ENCODE measurements at regions not wholly inside any gene's neighbourhood (a gene's known extent, or its start where the extent isn't known, plus 50 kb on each side); places are given as distances from the start of the nearest gene placed in this dataset.
"Not testable (repeated sequence)": the region's sequence is repeated elsewhere in the genome, so short reads cannot be mapped to it uniquely, and the experiment has no call there.

- no peaks in the 10 kb centered on the region for H3K4me1 ChIP-seq (ENCODE audit: control insufficient read depth in 2 of 2, insufficient read depth in 2 of 2, low read length in 1 of 2)
- no peaks in the 10 kb centered on the region for H3K9me3 ChIP-seq (ENCODE audit: control insufficient read depth in 2 of 2, insufficient read depth in 1 of 2, low read depth in 1 of 2, low read length in 1 of 2)
- H3K27ac ChIP-seq (ENCODE audit: low read depth in 2 of 2, low read length in 1 of 2): no peak overlapping the region
- no peaks in the 10 kb centered on the region for H3K36me3 ChIP-seq (ENCODE audit: control insufficient read depth in 2 of 2, insufficient read depth in 2 of 2, low read length in 1 of 2)
- no peak overlapping the region for H3K4me3 ChIP-seq (ENCODE audit: low read depth in 1 of 2, low read length in 2 of 2)
- H3K27me3 ChIP-seq (ENCODE audit: control insufficient read depth in 1 of 2, insufficient read depth in 2 of 2, low read length in 2 of 2): no peaks in the 10 kb centered on the region
Measured at GRCh38 chr18:64742898-64743297, 594.0 kb upstream of the LINC00305 start.

GRCh38 chr18:64734063-64734462 is 585.2 kb upstream of the LINC00305 start:
- no peak overlapping the region for H3K27ac ChIP-seq (ENCODE audit: low read depth in 2 of 2, low read length in 1 of 2)
- H3K9me3 ChIP-seq (ENCODE audit: control insufficient read depth in 2 of 2, insufficient read depth in 1 of 2, low read depth in 1 of 2, low read length in 1 of 2): no peaks in the 10 kb centered on the region
- 84 to 91% methylated on average over 2 of the region's 2 CpGs for WGBS, 2 donors
- H3K27me3 ChIP-seq (ENCODE audit: control insufficient read depth in 1 of 2, insufficient read depth in 2 of 2, low read length in 2 of 2): no peaks in the 10 kb centered on the region
- no peak overlapping the region for H3K4me3 ChIP-seq (ENCODE audit: low read depth in 1 of 2, low read length in 2 of 2)
- H3K36me3 ChIP-seq (ENCODE audit: control insufficient read depth in 2 of 2, insufficient read depth in 2 of 2, low read length in 1 of 2): no peaks in the 10 kb centered on the region
- no peaks in the 10 kb centered on the region for H3K4me1 ChIP-seq (ENCODE audit: control insufficient read depth in 2 of 2, insufficient read depth in 2 of 2, low read length in 1 of 2)

GRCh38 chr18:64725657-64726056 is 576.8 kb upstream of the LINC00305 start:
- H3K4me1 ChIP-seq (ENCODE audit: control insufficient read depth in 2 of 2, insufficient read depth in 2 of 2, low read length in 1 of 2); H3K4me3 ChIP-seq (ENCODE audit: low read depth in 1 of 2, low read length in 2 of 2); H3K9me3 ChIP-seq (ENCODE audit: control insufficient read depth in 2 of 2, insufficient read depth in 1 of 2, low read depth in 1 of 2, low read length in 1 of 2); H3K36me3 ChIP-seq (ENCODE audit: control insufficient read depth in 2 of 2, insufficient read depth in 2 of 2, low read length in 1 of 2); H3K27me3 ChIP-seq (ENCODE audit: control insufficient read depth in 1 of 2, insufficient read depth in 2 of 2, low read length in 2 of 2); H3K27ac ChIP-seq (ENCODE audit: low read depth in 2 of 2, low read length in 1 of 2): not testable (repeated sequence)
- WGBS, 2 donors: 92 to 97% methylated on average over 24 to 39 of the region's 39 CpGs

GRCh38 chr18:64720781-64721464 is 572.0 kb upstream of the LINC00305 start:
- H3K36me3 ChIP-seq (ENCODE audit: control insufficient read depth in 2 of 2, insufficient read depth in 2 of 2, low read length in 1 of 2): no peaks in the 10 kb centered on the region
- no peak overlapping the region for H3K27ac ChIP-seq (ENCODE audit: low read depth in 2 of 2, low read length in 1 of 2)
- no peaks in the 10 kb centered on the region for H3K4me1 ChIP-seq (ENCODE audit: control insufficient read depth in 2 of 2, insufficient read depth in 2 of 2, low read length in 1 of 2)
- H3K27me3 ChIP-seq (ENCODE audit: control insufficient read depth in 1 of 2, insufficient read depth in 2 of 2, low read length in 2 of 2): no peaks in the 10 kb centered on the region
- peaks cover 0 to 5% of the 10 kb centered on the region in 2 donors for H3K9me3 ChIP-seq (ENCODE audit: control insufficient read depth in 2 of 2, insufficient read depth in 1 of 2, low read depth in 1 of 2, low read length in 1 of 2)
- no peak overlapping the region for H3K4me3 ChIP-seq (ENCODE audit: low read depth in 1 of 2, low read length in 2 of 2)
- 65 to 76% methylated on average over 19 of the region's 19 CpGs for WGBS, 2 donors

- H3K4me3 ChIP-seq (ENCODE audit: low read depth in 1 of 2, low read length in 2 of 2): no peak overlapping the region
- H3K27me3 ChIP-seq (ENCODE audit: control insufficient read depth in 1 of 2, insufficient read depth in 2 of 2, low read length in 2 of 2): no peaks in the 10 kb centered on the region
- H3K4me1 ChIP-seq (ENCODE audit: control insufficient read depth in 2 of 2, insufficient read depth in 2 of 2, low read length in 1 of 2): no peaks in the 10 kb centered on the region
- no peak overlapping the region for H3K27ac ChIP-seq (ENCODE audit: low read depth in 2 of 2, low read length in 1 of 2)
- WGBS, 2 donors: 48 to 66% methylated on average over 3 to 6 of the region's 6 CpGs
- no peaks in the 10 kb centered on the region for H3K36me3 ChIP-seq (ENCODE audit: control insufficient read depth in 2 of 2, insufficient read depth in 2 of 2, low read length in 1 of 2)
- peaks cover 0 to 2% of the 10 kb centered on the region in 2 donors for H3K9me3 ChIP-seq (ENCODE audit: control insufficient read depth in 2 of 2, insufficient read depth in 1 of 2, low read depth in 1 of 2, low read length in 1 of 2)
Measured at GRCh38 chr18:64718808-64719207, 569.9 kb upstream of the LINC00305 start.

- H3K27ac ChIP-seq (ENCODE audit: low read depth in 2 of 2, low read length in 1 of 2): no peak overlapping the region
- H3K4me3 ChIP-seq (ENCODE audit: low read depth in 1 of 2, low read length in 2 of 2): no peak overlapping the region
- no peaks in the 10 kb centered on the region for H3K4me1 ChIP-seq (ENCODE audit: control insufficient read depth in 2 of 2, insufficient read depth in 2 of 2, low read length in 1 of 2)
- no peaks in the 10 kb centered on the region for H3K27me3 ChIP-seq (ENCODE audit: control insufficient read depth in 1 of 2, insufficient read depth in 2 of 2, low read length in 2 of 2)
- peaks cover 0 to 2% of the 10 kb centered on the region in 2 donors for H3K9me3 ChIP-seq (ENCODE audit: control insufficient read depth in 2 of 2, insufficient read depth in 1 of 2, low read depth in 1 of 2, low read length in 1 of 2)
- H3K36me3 ChIP-seq (ENCODE audit: control insufficient read depth in 2 of 2, insufficient read depth in 2 of 2, low read length in 1 of 2): no peaks in the 10 kb centered on the region
- 47 to 82% methylated on average over 2 of the region's 2 CpGs for WGBS, 2 donors
Measured at GRCh38 chr18:64717026-64717425, 568.1 kb upstream of the LINC00305 start.

- Histone ChIP-seq H3K27me3 (ENCODE audit: control insufficient read depth in 1 of 2, insufficient read depth in 2 of 2, low read length in 2 of 2) (no peaks in the 10 kb centered on the region), H3K4me1 (ENCODE audit: control insufficient read depth in 2 of 2, insufficient read depth in 2 of 2, low read length in 1 of 2) (no peaks in the 10 kb centered on the region), H3K27ac (ENCODE audit: low read depth in 2 of 2, low read length in 1 of 2) (no peak overlapping the region), H3K4me3 (ENCODE audit: low read depth in 1 of 2, low read length in 2 of 2) (no peak overlapping the region), H3K36me3 (ENCODE audit: control insufficient read depth in 2 of 2, insufficient read depth in 2 of 2, low read length in 1 of 2) (no peaks in the 10 kb centered on the region), H3K9me3 (ENCODE audit: control insufficient read depth in 2 of 2, insufficient read depth in 1 of 2, low read depth in 1 of 2, low read length in 1 of 2) (no peaks in the 10 kb centered on the region)
Measured at GRCh38 chr18:64714086-64714485, 565.2 kb upstream of the LINC00305 start.

GRCh38 chr18:64713284-64713683 is 564.4 kb upstream of the LINC00305 start:
- no peaks in the 10 kb centered on the region for H3K36me3 ChIP-seq (ENCODE audit: control insufficient read depth in 2 of 2, insufficient read depth in 2 of 2, low read length in 1 of 2)
- no peaks in the 10 kb centered on the region for H3K4me1 ChIP-seq (ENCODE audit: control insufficient read depth in 2 of 2, insufficient read depth in 2 of 2, low read length in 1 of 2)
- 66 to 72% methylated on average over 2 of the region's 2 CpGs for WGBS, 2 donors
- H3K27me3 ChIP-seq (ENCODE audit: control insufficient read depth in 1 of 2, insufficient read depth in 2 of 2, low read length in 2 of 2): no peaks in the 10 kb centered on the region
- no peak overlapping the region for H3K4me3 ChIP-seq (ENCODE audit: low read depth in 1 of 2, low read length in 2 of 2)
- no peaks in the 10 kb centered on the region for H3K9me3 ChIP-seq (ENCODE audit: control insufficient read depth in 2 of 2, insufficient read depth in 1 of 2, low read depth in 1 of 2, low read length in 1 of 2)
- no peak overlapping the region for H3K27ac ChIP-seq (ENCODE audit: low read depth in 2 of 2, low read length in 1 of 2)

- Histone ChIP-seq H3K4me3 (ENCODE audit: low read depth in 1 of 2, low read length in 2 of 2) (no peak overlapping the region), H3K27ac (ENCODE audit: low read depth in 2 of 2, low read length in 1 of 2) (no peak overlapping the region), H3K4me1 (ENCODE audit: control insufficient read depth in 2 of 2, insufficient read depth in 2 of 2, low read length in 1 of 2) (no peaks in the 10 kb centered on the region), H3K9me3 (ENCODE audit: control insufficient read depth in 2 of 2, insufficient read depth in 1 of 2, low read depth in 1 of 2, low read length in 1 of 2) (no peaks in the 10 kb centered on the region), H3K36me3 (ENCODE audit: control insufficient read depth in 2 of 2, insufficient read depth in 2 of 2, low read length in 1 of 2) (no peaks in the 10 kb centered on the region), H3K27me3 (ENCODE audit: control insufficient read depth in 1 of 2, insufficient read depth in 2 of 2, low read length in 2 of 2) (no peaks in the 10 kb centered on the region)
- WGBS, 2 donors: 91 to 96% methylated on average over 1 of the region's 1 CpG
Measured at GRCh38 chr18:64712035-64712434, 563.1 kb upstream of the LINC00305 start.

GRCh38 chr18:64710105-64710861 is 561.4 kb upstream of the LINC00305 start:
- no peaks in the 10 kb centered on the region for H3K4me1 ChIP-seq (ENCODE audit: control insufficient read depth in 2 of 2, insufficient read depth in 2 of 2, low read length in 1 of 2)
- no peak overlapping the region for H3K27ac ChIP-seq (ENCODE audit: low read depth in 2 of 2, low read length in 1 of 2)
- H3K9me3 ChIP-seq (ENCODE audit: control insufficient read depth in 2 of 2, insufficient read depth in 1 of 2, low read depth in 1 of 2, low read length in 1 of 2): no peaks in the 10 kb centered on the region
- H3K36me3 ChIP-seq (ENCODE audit: control insufficient read depth in 2 of 2, insufficient read depth in 2 of 2, low read length in 1 of 2): no peaks in the 10 kb centered on the region
- H3K27me3 ChIP-seq (ENCODE audit: control insufficient read depth in 1 of 2, insufficient read depth in 2 of 2, low read length in 2 of 2): no peaks in the 10 kb centered on the region
- no peak overlapping the region for H3K4me3 ChIP-seq (ENCODE audit: low read depth in 1 of 2, low read length in 2 of 2)
- 81% methylated on average over 2 of the region's 2 CpGs for WGBS, 2 donors

Data from esophagus (tissue), 2 donors.